IMR-90 (cell line): ENCODE measurements at regions not wholly inside any gene's neighbourhood (a gene's known extent, or its start where the extent isn't known, plus 50 kb on each side); places are given as distances from the start of the nearest gene placed in this dataset.

Experiments used
- ATAC-seq: fragments of 200-7000 bp; cut with Tn5 transposase; 2 replicates; pipeline ENCODE4 v1.9.1; 2020; ENCODE audit warnings: low read depth, mild to moderate bottlenecking, moderate library complexity
- BruUV-seq: library from RNA; stranded (reverse); fragments of 400-500 nt; replicated peaks from 2 replicates; lab custom pipeline; 2021; lab: Mats Ljungman, UMichigan
- CTCF ChIA-PET: fragments of 300-600 bp; formaldehyde crosslinking; extraction: SDS; loops from one replicate; lab custom pipeline; 2021; ENCODE audit warnings: antibody characterized with exemption; lab: Yijun Ruan, JAX
- POLR2A ChIA-PET: fragments of 300-600 bp; sonication (Branson Sonifier 250); formaldehyde crosslinking; loops from one replicate; lab custom pipeline; 2022; ENCODE audit warnings: antibody characterized with exemption; ENCODE audit not compliant: unreplicated experiment; lab: Charles Lee
- DNase-seq: peaks from one replicate; pipeline ENCODE4 v3.0.0; 2013
- H2AFZ ChIP-seq: replicated peaks from 2 replicates; pipeline ENCODE3; 2013; ENCODE audit warnings: low read length, mild to moderate bottlenecking; ENCODE audit not compliant: poor library complexity
- H2AK5ac ChIP-seq: 2 replicates; pipeline ENCODE4 v1.6.1; 2013; ENCODE audit warnings: low read depth, low read length, inconsistent platforms
- H2AK9ac ChIP-seq: replicated peaks from 2 replicates; pipeline ENCODE3; 2013; ENCODE audit warnings: mild to moderate bottlenecking, low read depth, low read length, moderate library complexity; ENCODE audit not compliant: poor library complexity
- H2BK120ac ChIP-seq: 2 replicates; pipeline ENCODE4 v1.6.1; 2013; ENCODE audit warnings: low read depth, low read length, inconsistent platforms
- H2BK15ac ChIP-seq: 3 replicates; pipeline ENCODE4 v1.6.1; 2013; ENCODE audit warnings: low read depth, low read length, inconsistent platforms
- H2BK20ac ChIP-seq: 2 replicates; pipeline ENCODE4 v1.6.1; 2013; ENCODE audit warnings: low read depth, mild to moderate bottlenecking, inconsistent platforms, low read length, moderate library complexity
- H2BK5ac ChIP-seq: 2 replicates; pipeline ENCODE4 v1.6.1; 2013; ENCODE audit warnings: mild to moderate bottlenecking, low read depth, low read length, inconsistent platforms; ENCODE audit not compliant: poor library complexity, severe bottlenecking
- H3K14ac ChIP-seq: replicated peaks from 2 replicates; pipeline ENCODE4 v1.6.1; 2013; ENCODE audit warnings: low read depth, low read length, inconsistent platforms
- H3K18ac ChIP-seq: 2 replicates; pipeline ENCODE4 v1.6.1; 2013; ENCODE audit warnings: low read depth, low read length, control low read depth
- H3K23ac ChIP-seq: 2 replicates; pipeline ENCODE4 v1.6.1; 2013; ENCODE audit warnings: low read depth, low read length, inconsistent platforms
- H3K27ac ChIP-seq: 2 replicates; pipeline ENCODE4 v1.5.1; 2013; ENCODE audit warnings: mild to moderate bottlenecking, control low read depth, low read length; ENCODE audit not compliant: insufficient read depth
- H3K27me3 ChIP-seq: 2 replicates; pipeline ENCODE4 v1.6.1; 2013; ENCODE audit warnings: low read length; ENCODE audit not compliant: control insufficient read depth, insufficient read depth
- H3K36me3 ChIP-seq: 2 replicates; pipeline ENCODE4 v1.6.1; 2013; ENCODE audit warnings: low read length, mixed read lengths; ENCODE audit not compliant: control insufficient read depth, insufficient read depth
- H3K4ac ChIP-seq: 2 replicates; pipeline ENCODE4 v1.6.1; 2013; ENCODE audit warnings: low read depth, low read length, inconsistent platforms
- H3K4me1 ChIP-seq: 2 replicates; pipeline ENCODE4 v1.6.1; 2013; ENCODE audit warnings: low read length, mixed read lengths; ENCODE audit not compliant: control insufficient read depth, insufficient read depth
- H3K4me2 ChIP-seq: 2 replicates; pipeline ENCODE4 v1.6.1; 2013; ENCODE audit warnings: low read depth, mild to moderate bottlenecking, control low read depth, low read length, moderate library complexity
- H3K4me3 ChIP-seq: 2 replicates; pipeline ENCODE4 v1.5.1; 2013; ENCODE audit warnings: low read depth, mild to moderate bottlenecking, control low read depth, low read length, moderate library complexity; ENCODE audit not compliant: insufficient read depth
- H3K56ac ChIP-seq: 2 replicates; pipeline ENCODE4 v1.6.1; 2013; ENCODE audit warnings: low read length, inconsistent platforms; ENCODE audit not compliant: insufficient read depth; ENCODE audit errors: extremely low read depth
- H3K79me1 ChIP-seq, 2 experiments: 2 replicates each; pipeline ENCODE4 v1.6.1; 2013; ENCODE audit warnings: low read length in 2 of 2, inconsistent platforms in 1 of 2, low read depth in 1 of 2
- H3K9ac ChIP-seq: 2 replicates; pipeline ENCODE4 v1.6.1; 2013; ENCODE audit warnings: low read depth, low read length, control low read depth
- H3K9me1 ChIP-seq: 2 replicates; pipeline ENCODE4 v1.6.1; 2013; ENCODE audit warnings: low read length, inconsistent platforms; ENCODE audit not compliant: insufficient read depth
- H3K9me3 ChIP-seq: 2 replicates; pipeline ENCODE4 v1.6.1; 2013; ENCODE audit warnings: low read length; ENCODE audit not compliant: control insufficient read depth, insufficient read depth
- H4K20me1 ChIP-seq: 2 replicates; pipeline ENCODE4 v1.6.1; 2013; ENCODE audit warnings: low read length, inconsistent platforms; ENCODE audit not compliant: insufficient read depth
- H4K5ac ChIP-seq: 2 replicates; pipeline ENCODE4 v1.6.1; 2013; ENCODE audit warnings: mild to moderate bottlenecking, low read depth, low read length, control low read depth
- H4K8ac ChIP-seq, 2 experiments: 2 replicates each; pipeline ENCODE4 v1.6.1; 2013; ENCODE audit warnings: low read depth in 2 of 2, low read length in 2 of 2, control low read depth in 1 of 2, inconsistent platforms in 1 of 2
- H4K91ac ChIP-seq: 2 replicates; pipeline ENCODE4 v1.6.1; 2013; ENCODE audit warnings: low read depth, low read length, inconsistent platforms; ENCODE audit not compliant: insufficient read depth
- BHLHE40 ChIP-seq: fragments of 150-350 bp; IDR thresholded peaks from 2 replicates; pipeline ENCODE4 v1.6.1; 2016; ENCODE audit warnings: mild to moderate bottlenecking, low read depth, low read length
- CEBPB ChIP-seq: IDR thresholded peaks from 2 replicates; pipeline ENCODE4 v1.6.1; 2012; ENCODE audit warnings: low read depth, low read length, improper control_type of control experiment
- CHD1 ChIP-seq: IDR thresholded peaks from 2 replicates; pipeline ENCODE4 v1.6.1; 2012; ENCODE audit warnings: low read depth, low read length, improper control_type of control experiment
- CTCF ChIP-seq: conservative IDR thresholded peaks from 2 replicates; pipeline ENCODE4 v1.5.1; 2012; ENCODE audit warnings: mild to moderate bottlenecking, low read depth, low read length, improper control_type of control experiment
- FOS ChIP-seq: fragments of 150-350 bp; IDR thresholded peaks from 2 replicates; pipeline ENCODE4 v1.6.1; 2016; ENCODE audit warnings: low read depth, low read length
- MAFK ChIP-seq: IDR thresholded peaks from 2 replicates; pipeline ENCODE4 v1.6.1; 2012; ENCODE audit warnings: low read depth, low read length, improper control_type of control experiment
- MAZ ChIP-seq: IDR thresholded peaks from 2 replicates; pipeline ENCODE4 v1.6.1; 2012; ENCODE audit warnings: low read depth, mild to moderate bottlenecking, low read length, improper control_type of control experiment, moderate library complexity, borderline replicate concordance
- MXI1 ChIP-seq: IDR thresholded peaks from 2 replicates; pipeline ENCODE4 v1.6.1; 2012; ENCODE audit warnings: low read depth, mild to moderate bottlenecking, low read length, moderate library complexity, borderline replicate concordance
- NFE2L2 ChIP-seq: fragments of 150-350 bp; IDR thresholded peaks from 2 replicates; pipeline ENCODE4 v1.6.1; 2016; ENCODE audit warnings: low read depth, mild to moderate bottlenecking, low read length
- POLR2A ChIP-seq: IDR thresholded peaks from 2 replicates; pipeline ENCODE4 v1.6.1; 2012; ENCODE audit warnings: mild to moderate bottlenecking, low read depth, low read length
- RAD21 ChIP-seq: IDR thresholded peaks from 2 replicates; pipeline ENCODE4 v1.6.1; 2012; ENCODE audit warnings: low read length, improper control_type of control experiment
- RCOR1 ChIP-seq: IDR thresholded peaks from 2 replicates; pipeline ENCODE4 v1.6.1; 2012; ENCODE audit warnings: mild to moderate bottlenecking, low read length, improper control_type of control experiment; ENCODE audit not compliant: insufficient replicate concordance
- RFX5 ChIP-seq: IDR thresholded peaks from 2 replicates; pipeline ENCODE4 v1.8.0; 2012; ENCODE audit warnings: low read depth, mild to moderate bottlenecking, low read length, moderate library complexity
- USF2 ChIP-seq: fragments of 150-350 bp; IDR thresholded peaks from 2 replicates; pipeline ENCODE4 v1.6.1; 2017; ENCODE audit warnings: mild to moderate bottlenecking, antibody characterized with exemption, low read length, low read depth
- WGBS, 2 experiments: methylation state at CpG; one replicate each; pipeline versions ENCODE4 v1.1.5 to v1.1.7; 2013; ENCODE audit warnings: missing lambda C conversion rate in 2 of 2; ENCODE audit not compliant: insufficient read length in 1 of 2; ENCODE audit errors: extremely low coverage in 2 of 2; 5-methylcytosine and 5-hydroxymethylcytosine counted together
- dilution Hi-C: fragments of 300-500 bp; cut with HindIII; formaldehyde crosslinking; loops from one replicate; pipeline ENCODE4 v1.14.3; 2018; ENCODE audit warnings: low sequenced_read_pairs; ENCODE audit not compliant: unreplicated experiment
- in situ Hi-C: fragments of 300-500 bp; cut with MboI; formaldehyde crosslinking; loops from 3 replicates; pipeline ENCODE4 v1.14.3; 2019; ENCODE audit warnings: low sequenced_read_pairs, inconsistent platforms, mixed read lengths
- intact Hi-C: fragments of 100-400 bp; cut with micrococcal nuclease; formaldehyde crosslinking; loops from 2 replicates; pipeline ENCODE4 v1.10.0; 2022

- Histone ChIP-seq H3K27ac (no peak overlapping the region), H4K91ac (no peak overlapping the region), H2BK120ac (no peak overlapping the region), H3K56ac (no peak overlapping the region), H3K4ac (no peak overlapping the region), H2AK9ac (no peak overlapping the region), H2AFZ (no peak overlapping the region), H4K20me1 (no peaks in the 10 kb centered on the region), H4K8ac (no peak overlapping the region), H2AK5ac (no peak overlapping the region), H3K36me3 (no peaks in the 10 kb centered on the region), H3K9me1 (no peaks in the 10 kb centered on the region), H3K14ac (no peak overlapping the region), H2BK5ac (no peak overlapping the region), H3K27me3 (no peaks in the 10 kb centered on the region), H2BK15ac (no peak overlapping the region), H3K79me1 (no peaks in the 10 kb centered on the region), H4K5ac (no peak overlapping the region), H3K9ac (no peak overlapping the region), H3K18ac (no peak overlapping the region), H3K4me1 (no peaks in the 10 kb centered on the region), H3K9me3 (no peaks in the 10 kb centered on the region; the same call in none of the 2 replicates), H3K4me3 (no peak overlapping the region), H3K4me2 (no peak overlapping the region), H2BK20ac (no peak overlapping the region), H3K23ac (no peak overlapping the region)
- no CpG with 5 or more reads among the region's 3 CpGs for WGBS, 2 experiments
- no TSS peak for BruUV-seq
- in situ Hi-C loops (no loop called here), dilution Hi-C loops (no loop called here), intact Hi-C loops (no loop called here)
- ChIA-PET CTCF (no interaction called here), POLR2A (no interaction called here)
- DNase-seq (no peak), ATAC-seq (no peak)
- no peak for TF ChIP-seq POLR2A
- TF ChIP-seq FOS, result no peak
- TF ChIP-seq CTCF, result no peak
- TF ChIP-seq MAFK, result no peak
- no peak for TF ChIP-seq USF2
- no peak for TF ChIP-seq RFX5
- TF ChIP-seq RAD21, result no peak
- no peak for TF ChIP-seq NFE2L2
- no peak for TF ChIP-seq CEBPB
- no peak for TF ChIP-seq BHLHE40
- no peak for TF ChIP-seq CHD1
- no peak for TF ChIP-seq MXI1
- TF ChIP-seq RCOR1, result no peak
- no peak for TF ChIP-seq MAZ
Observed at GRCh38 chr10:18866852-18867251, 181.7 kb upstream of the MALRD1 start.
